ENCODE measurements at regions not wholly inside any gene's neighbourhood (a gene's known extent, or its start where the extent isn't known, plus 50 kb on each side); places are given as distances from the start of the nearest gene placed in this dataset.

- TF ChIP-seq CTCF (IDR thresholded peaks at IDR 0.05; ENCODE audit: low read depth, low read length, poor library complexity, severe bottlenecking) (no peak), EZH2phosphoT487 (IDR thresholded peaks at IDR 0.05; ENCODE audit: borderline replicate concordance, low read length) (no peak)
These were observed 254.6 kb downstream of the UACA start for GRCh38 chr15:70508561-70509281.
